Gastroesophageal sphincter (tissue), 3 donors: ENCODE measurements at regions not wholly inside any gene's neighbourhood (a gene's known extent, or its start where the extent isn't known, plus 50 kb on each side); places are given as distances from the start of the nearest gene placed in this dataset.

ENCODE experiments used
- CTCF ChIP-seq, 4 experiments: fragments of 200-600 bp in 2 of 4; fragments of 450-650 bp in 2 of 4; sonication (generic) in 1 of 4; IDR thresholded peaks; one replicate each; pipeline ENCODE4 v1.5.1; 2017 to 2019; ENCODE audit warnings: antibody characterized with exemption in 4 of 4, mild to moderate bottlenecking in 2 of 4, moderate library complexity in 2 of 4
- POLR2A ChIP-seq, 2 donors: fragments of 450-650 bp; IDR thresholded peaks; one replicate each; pipeline ENCODE4 v1.6.1; 2017; ENCODE audit warnings: antibody characterized with exemption in 2 of 2, mild to moderate bottlenecking in 2 of 2, moderate library complexity in 1 of 2

GRCh38 chr3:153442386-153442785 is 280.4 kb downstream of the RAP2B start:
- TF ChIP-seq POLR2A (IDR thresholded peaks at IDR 0.05) = no peak
- no peak for TF ChIP-seq CTCF (IDR thresholded peaks at IDR 0.05)
